Heart right ventricle (tissue), 16 donors: ENCODE measurements at regions not wholly inside any gene's neighbourhood (a gene's known extent, or its start where the extent isn't known, plus 50 kb on each side); places are given as distances from the start of the nearest gene placed in this dataset.

Source experiments
- ATAC-seq, 8 donors: fragments of 200-7000 bp; cut with Tn5 transposase; one replicate each; pipeline ENCODE4 v1.9.1; 2020; ENCODE audit warnings: mild to moderate bottlenecking in 8 of 8, moderate library complexity in 8 of 8, moderate number of reproducible peaks in 1 of 8
- DNase-seq, 2 donors: peaks; one replicate each; pipeline ENCODE4 v3.0.0-alpha.2; 2020
- H3K27ac ChIP-seq, 10 donors: fragments of 200-600 bp; sonication (generic) in 2 of 10; one replicate each; pipeline versions ENCODE4 v1.5.0 to v1.8.0; 2020 to 2022; ENCODE audit warnings: mild to moderate bottlenecking in 3 of 10
- H3K27me3 ChIP-seq, 7 donors: fragments of 200-600 bp; one replicate each; pipeline ENCODE4 v1.8.0; 2021 to 2022; ENCODE audit warnings: mild to moderate bottlenecking in 2 of 7
- H3K36me3 ChIP-seq, 9 donors: fragments of 200-600 bp; sonication (generic) in 1 of 9; one replicate each; pipeline versions ENCODE4 v1.5.0 to v1.8.0; 2020 to 2022; ENCODE audit warnings: mild to moderate bottlenecking in 2 of 9
- H3K4me1 ChIP-seq, 9 donors: fragments of 200-600 bp; sonication (generic) in 1 of 9; one replicate each; pipeline versions ENCODE4 v1.5.0 to v1.8.0; 2020 to 2022; ENCODE audit warnings: mild to moderate bottlenecking in 4 of 9
- H3K4me3 ChIP-seq, 10 donors: fragments of 200-600 bp; sonication (generic) in 2 of 10; one replicate each; pipeline versions ENCODE4 v1.5.0 to v1.8.0; 2020 to 2022; ENCODE audit warnings: mild to moderate bottlenecking in 7 of 10, moderate library complexity in 2 of 10
- H3K9me3 ChIP-seq, 11 donors: fragments of 200-600 bp in 10 of 11; sonication (generic) in 2 of 11; one replicate each; pipeline versions ENCODE4 v1.5.0 to v1.8.0; 2013 to 2022; ENCODE audit warnings: mild to moderate bottlenecking in 2 of 11, control low read depth in 1 of 11, moderate library complexity in 1 of 11
- CTCF ChIP-seq, 9 donors: fragments of 200-600 bp; sonication (generic) in 2 of 9; IDR thresholded peaks; one replicate each; pipeline versions ENCODE4 v1.5.0 to v1.8.0; 2021 to 2022; ENCODE audit warnings: antibody characterized with exemption in 9 of 9, mild to moderate bottlenecking in 5 of 9, moderate library complexity in 1 of 9
- WGBS, 2 donors: extraction: QIAGEN DNeasy Blood & Tissue Kit; methylation state at CpG; one replicate each; pipeline ENCODE4 v1.1.7; 2013; ENCODE audit warnings: inconsistent platforms in 1 of 2; 5-methylcytosine and 5-hydroxymethylcytosine counted together
- intact Hi-C, 10 donors: fragments of 100-400 bp; cut with DNase I; formaldehyde crosslinking; loops; one replicate each; pipeline versions ENCODE4 v1.11.1 to v1.14.2; 2022
- donor health status: Arrhythmogenic right ventricular cardiomyopathy.
- donor health status: ischemic (EF 13 %, LVEDD 7.1; RV severe dilation, severe dysfunction).
- donor health status: healthy with polysubstance abuse.
- donor health status: DM: no; HTN: yes; CAD: no.
- donor health status: DM: no; HTN: no; CAD: no.
- donor health status: ischemic (EF 25% LVEDD 6.9; RV normal size, moderate dysfunction).
- donor health status: ischemic (EF 25% LVEDD 5.7; RV mildly dilated, moderate dysfunction).
- donor health status: healthy.
- donor health status: DM: yes; HTN: yes; CAD: no.
- donor health status: Ischemic cardiomyopathy.
- donor health status: ischemic (EF 35%, LVEDD 5.7; RV mildly dilated, moderate dysfunction).
- donor health status: nonischemic (EF 11% LVEDD 7.7; RV severe dilation, severe dysfunction).
- donor health status: DM: yes; HTN: yes; CAD: no.
- donor health status: PGD.
- donor health status: ischemic (EF 29% LVEDD 5.4; RV normal size, mild dysfunction).
- donor health status: nonischemic (EF 23%, LVEDD 6.1; RV moderate dilation, normal function).

GRCh38 chr2:200013906-200014305 lies 58.5 kb downstream of the MAIP1 start:
- H3K27ac ChIP-seq, result no peak overlapping the region
- ATAC-seq (no peak), DNase-seq (no peak)
- no peaks in the 10 kb centered on the region for H3K27me3 ChIP-seq
- H3K9me3 ChIP-seq, result peaks cover 0 to under 1% (median 0%) of the 10 kb centered on the region in 11 donors
- no peaks in the 10 kb centered on the region for H3K4me1 ChIP-seq
- TF ChIP-seq CTCF (IDR thresholded peaks at IDR 0.05), result no peak
- intact Hi-C loops, result no loop called here
- H3K36me3 ChIP-seq, result no peaks in the 10 kb centered on the region
- 93% methylated on average over 3 of the region's 3 CpGs for WGBS, 2 donors
- H3K4me3 ChIP-seq, result no peak overlapping the region

GRCh38 chr2:200021449-200022114 lies 66.2 kb downstream of the MAIP1 start:
- no peak for ATAC-seq
- Histone ChIP-seq H3K4me3 (no peak overlapping the region), H3K36me3 (no peaks in the 10 kb centered on the region), H3K27ac (no peak overlapping the region), H3K4me1 (peaks cover 0 to 9% (median 0%) of the 10 kb centered on the region in 9 donors), H3K27me3 (no peaks in the 10 kb centered on the region), H3K9me3 (no peaks in the 10 kb centered on the region)
- no peak for DNase-seq
- WGBS, 2 donors, result 70 to 83% methylated on average over 5 of the region's 5 CpGs
- TF ChIP-seq CTCF (IDR thresholded peaks at IDR 0.05), result no peak
- intact Hi-C loops, result no loop called here

- H3K9me3 ChIP-seq, result peaks cover 0 to 3% (median 0%) of the 10 kb centered on the region in 11 donors
These were observed 67.1 kb downstream of the MAIP1 start for GRCh38 chr2:200022511-200022910.

GRCh38 chr2:200023570-200023969 lies 68.2 kb downstream of the MAIP1 start:
- 60 to 69% methylated on average over 1 of the region's 1 CpG for WGBS, 2 donors
- Histone ChIP-seq H3K27ac (no peak overlapping the region), H3K9me3 (peaks cover 0 to 3% (median 0%) of the 10 kb centered on the region in 11 donors), H3K36me3 (no peaks in the 10 kb centered on the region), H3K4me1 (peaks cover 0 to 9% (median 0%) of the 10 kb centered on the region in 9 donors), H3K27me3 (no peaks in the 10 kb centered on the region), H3K4me3 (no peak overlapping the region)
- ATAC-seq, result no peak
- intact Hi-C loops, result no loop called here
- DNase-seq, result no peak
- no peak for TF ChIP-seq CTCF (IDR thresholded peaks at IDR 0.05)

More at GRCh38 chr2:200022511-200022910, 67.1 kb downstream of the MAIP1 start:
- no peaks in the 10 kb centered on the region for H3K27me3 ChIP-seq
- H3K36me3 ChIP-seq, result no peaks in the 10 kb centered on the region
- no peak overlapping the region for H3K4me3 ChIP-seq
- peaks cover 0 to 9% (median 0%) of the 10 kb centered on the region in 9 donors for H3K4me1 ChIP-seq
- DNase-seq (no peak), ATAC-seq (no peak)
- 91 to 96% methylated on average over 2 of the region's 2 CpGs for WGBS, 2 donors
- no peak overlapping the region for H3K27ac ChIP-seq
- no peak for TF ChIP-seq CTCF (IDR thresholded peaks at IDR 0.05)
- intact Hi-C loops, result no loop called here
